ENCODE measurements at regions not wholly inside any gene's neighbourhood (a gene's known extent, or its start where the extent isn't known, plus 50 kb on each side); places are given as distances from the start of the nearest gene placed in this dataset.

- Histone ChIP-seq H3K4me1 (ENCODE audit: control insufficient read depth in 2 of 3, insufficient read depth in 2 of 3, low read depth in 1 of 3, low read length in 3 of 3) (no peaks in the 10 kb centered on the region), H3K27ac (ENCODE audit: low read depth in 2 of 2, low read length in 2 of 2) (no peak overlapping the region), H3K27me3 (ENCODE audit: control insufficient read depth, insufficient read depth, low read length) (no peaks in the 10 kb centered on the region), H3K4me3 (ENCODE audit: low read length in 3 of 3) (no peak overlapping the region), H3K9me3 (ENCODE audit: control insufficient read depth in 2 of 3, insufficient read depth in 1 of 3, low read length in 3 of 3) (peaks cover 0 to 3% (median 0%) of the 10 kb centered on the region in 3 donors), H3K9ac (ENCODE audit: low read length in 3 of 3) (no peak overlapping the region), H3K36me3 (ENCODE audit: control insufficient read depth in 2 of 3, insufficient read depth in 3 of 3, low read length in 3 of 3) (no peaks in the 10 kb centered on the region)
- FAIRE-seq (no peak), DNase-seq (no peak)
- intact Hi-C loops (cut with DNase I): no loop called here
- TF ChIP-seq, protein P1, sequence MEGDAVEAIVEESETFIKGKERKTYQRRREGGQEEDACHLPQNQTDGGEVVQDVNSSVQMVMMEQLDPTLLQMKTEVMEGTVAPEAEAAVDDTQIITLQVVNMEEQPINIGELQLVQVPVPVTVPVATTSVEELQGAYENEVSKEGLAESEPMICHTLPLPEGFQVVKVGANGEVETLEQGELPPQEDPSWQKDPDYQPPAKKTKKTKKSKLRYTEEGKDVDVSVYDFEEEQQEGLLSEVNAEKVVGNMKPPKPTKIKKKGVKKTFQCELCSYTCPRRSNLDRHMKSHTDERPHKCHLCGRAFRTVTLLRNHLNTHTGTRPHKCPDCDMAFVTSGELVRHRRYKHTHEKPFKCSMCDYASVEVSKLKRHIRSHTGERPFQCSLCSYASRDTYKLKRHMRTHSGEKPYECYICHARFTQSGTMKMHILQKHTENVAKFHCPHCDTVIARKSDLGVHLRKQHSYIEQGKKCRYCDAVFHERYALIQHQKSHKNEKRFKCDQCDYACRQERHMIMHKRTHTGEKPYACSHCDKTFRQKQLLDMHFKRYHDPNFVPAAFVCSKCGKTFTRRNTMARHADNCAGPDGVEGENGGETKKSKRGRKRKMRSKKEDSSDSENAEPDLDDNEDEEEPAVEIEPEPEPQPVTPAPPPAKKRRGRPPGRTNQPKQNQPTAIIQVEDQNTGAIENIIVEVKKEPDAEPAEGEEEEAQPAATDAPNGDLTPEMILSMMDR (IDR thresholded peaks at IDR 0.05; ENCODE audit: borderline replicate concordance, extremely low read depth, insufficient read depth): no peak
Measured at GRCh38 chr7:68362745-68363518, 1235.3 kb upstream of the AUTS2 start.

- Histone ChIP-seq H3K4me1 (ENCODE audit: control insufficient read depth in 2 of 3, insufficient read depth in 2 of 3, low read depth in 1 of 3, low read length in 3 of 3) (no peaks in the 10 kb centered on the region), H3K27ac (ENCODE audit: low read depth in 2 of 2, low read length in 2 of 2) (no peak overlapping the region), H3K27me3 (ENCODE audit: control insufficient read depth, insufficient read depth, low read length) (no peaks in the 10 kb centered on the region), H3K4me3 (ENCODE audit: low read length in 3 of 3) (no peak overlapping the region), H3K9ac (ENCODE audit: low read length in 3 of 3) (no peak overlapping the region), H3K9me3 (ENCODE audit: control insufficient read depth in 2 of 3, insufficient read depth in 1 of 3, low read length in 3 of 3) (peaks cover 0 to 3% (median 0%) of the 10 kb centered on the region in 3 donors), H3K36me3 (ENCODE audit: control insufficient read depth in 2 of 3, insufficient read depth in 3 of 3, low read length in 3 of 3) (no peaks in the 10 kb centered on the region)
- DNase-seq (no peak), FAIRE-seq (no peak)
- TF ChIP-seq, protein P1 (IDR thresholded peaks at IDR 0.05; ENCODE audit: borderline replicate concordance, extremely low read depth, insufficient read depth): no peak
- intact Hi-C loops (cut with DNase I): no loop called here
Measured at GRCh38 chr7:68364886-68365625, 1233.2 kb upstream of the AUTS2 start.

- TF ChIP-seq, protein P1 (IDR thresholded peaks at IDR 0.05; ENCODE audit: borderline replicate concordance, extremely low read depth, insufficient read depth): no peak
- Histone ChIP-seq H3K4me3 (ENCODE audit: low read length in 3 of 3) (no peak overlapping the region), H3K9me3 (ENCODE audit: control insufficient read depth in 2 of 3, insufficient read depth in 1 of 3, low read length in 3 of 3) (peaks cover 0 to under 1% (median 0%) of the 10 kb centered on the region in 3 donors), H3K9ac (ENCODE audit: low read length in 3 of 3) (no peak overlapping the region), H3K4me1 (ENCODE audit: control insufficient read depth in 2 of 3, insufficient read depth in 2 of 3, low read depth in 1 of 3, low read length in 3 of 3) (no peaks in the 10 kb centered on the region), H3K36me3 (ENCODE audit: control insufficient read depth in 2 of 3, insufficient read depth in 3 of 3, low read length in 3 of 3) (no peaks in the 10 kb centered on the region), H3K27me3 (ENCODE audit: control insufficient read depth, insufficient read depth, low read length) (no peaks in the 10 kb centered on the region), H3K27ac (ENCODE audit: low read depth in 2 of 2, low read length in 2 of 2) (no peak overlapping the region)
- FAIRE-seq (no peak), DNase-seq (no peak)
- intact Hi-C loops (cut with DNase I): no loop called here
Measured at GRCh38 chr7:68371985-68372384, 1226.3 kb upstream of the AUTS2 start.

Measured in kidney (tissue), 13 donors.